ENCODE measurements at regions not wholly inside any gene's neighbourhood (a gene's known extent, or its start where the extent isn't known, plus 50 kb on each side); places are given as distances from the start of the nearest gene placed in this dataset.
A peak's percentile ranks its signal among the peaks of the same experiment; 100 is the strongest.
"Not testable (repeated sequence)": the region's sequence is repeated elsewhere in the genome, so short reads cannot be mapped to it uniquely, and the experiment has no call there.

DNA sequence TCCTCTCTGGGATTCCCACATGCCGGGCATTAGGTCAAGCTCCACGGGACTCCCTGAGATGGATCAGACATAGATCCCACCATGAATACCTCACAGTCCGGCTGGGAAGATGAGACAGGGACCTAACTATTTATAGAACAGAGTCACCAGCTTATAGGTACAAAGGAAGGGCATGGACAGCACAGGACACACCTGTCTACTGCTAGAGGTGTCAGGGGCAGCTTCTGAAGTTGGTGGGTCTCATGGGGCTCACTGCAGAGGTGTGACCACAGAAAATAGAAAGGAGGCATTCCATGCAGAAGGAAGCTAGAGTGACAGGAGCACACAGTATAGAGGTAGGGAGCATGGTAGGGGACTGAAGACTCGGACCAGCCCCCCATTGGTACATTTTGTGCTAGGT, 1722.4 kb downstream of the SPATA31A7 start:
- H3K4me1 ChIP-seq (ENCODE audit: control insufficient read depth, low read length); H3K27ac ChIP-seq (ENCODE audit: low read depth, low read length); H3K79me2 ChIP-seq (ENCODE audit: control insufficient read depth, low read length); H3K4me2 ChIP-seq (ENCODE audit: low read length); H3K4me3 ChIP-seq (ENCODE audit: low read length); H3K9me3 ChIP-seq (ENCODE audit: control insufficient read depth, insufficient read depth, low read length); H3K27me3 ChIP-seq (ENCODE audit: control insufficient read depth, low read length); H3F3A ChIP-seq (ENCODE audit: control insufficient read depth, insufficient read depth); H4K20me1 ChIP-seq (ENCODE audit: control insufficient read depth, insufficient read depth, low read depth, low read length); H3K9me2 ChIP-seq (replicated peaks; ENCODE audit: control insufficient read depth, low read length); H3K36me3 ChIP-seq (ENCODE audit: control insufficient read depth, low read length): not testable (repeated sequence)

DNA sequence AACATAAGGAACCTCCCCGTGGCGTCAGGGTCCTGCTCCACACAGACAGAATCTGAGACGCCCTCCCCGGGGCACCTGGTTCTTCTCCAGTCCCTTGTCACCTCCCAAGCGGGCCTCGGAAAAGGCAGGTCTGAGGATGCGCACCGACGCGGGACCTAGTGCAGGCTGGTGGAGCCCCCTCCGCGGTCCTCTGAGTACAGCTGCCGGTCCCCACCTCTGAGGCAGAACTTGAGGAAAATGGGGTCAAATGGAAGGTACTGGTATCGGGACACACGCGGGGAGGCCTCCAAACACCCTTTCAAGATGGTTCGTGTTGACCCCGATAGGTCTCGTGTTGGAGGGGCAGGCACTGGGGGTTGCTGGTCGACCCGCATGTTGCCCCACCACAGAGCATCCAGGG, 1725.3 kb downstream of the SPATA31A7 start:
- H3K79me2 ChIP-seq (ENCODE audit: control insufficient read depth, low read length); H3K27me3 ChIP-seq (ENCODE audit: control insufficient read depth, low read length); H4K20me1 ChIP-seq (ENCODE audit: control insufficient read depth, insufficient read depth, low read depth, low read length); H3K4me1 ChIP-seq (ENCODE audit: control insufficient read depth, low read length); H3K9me3 ChIP-seq (ENCODE audit: control insufficient read depth, insufficient read depth, low read length); H3K36me3 ChIP-seq (ENCODE audit: control insufficient read depth, low read length); H3K27ac ChIP-seq (ENCODE audit: low read depth, low read length); H3F3A ChIP-seq (ENCODE audit: control insufficient read depth, insufficient read depth); H3K9me2 ChIP-seq (replicated peaks; ENCODE audit: control insufficient read depth, low read length): not testable (repeated sequence)
- peak overlapping the region; percentile 44 for H3K4me2 ChIP-seq (ENCODE audit: low read length)
- peak overlapping the region; percentile 30; the same call in 1 of the 2 replicates for H3K4me3 ChIP-seq (ENCODE audit: low read length)

DNA sequence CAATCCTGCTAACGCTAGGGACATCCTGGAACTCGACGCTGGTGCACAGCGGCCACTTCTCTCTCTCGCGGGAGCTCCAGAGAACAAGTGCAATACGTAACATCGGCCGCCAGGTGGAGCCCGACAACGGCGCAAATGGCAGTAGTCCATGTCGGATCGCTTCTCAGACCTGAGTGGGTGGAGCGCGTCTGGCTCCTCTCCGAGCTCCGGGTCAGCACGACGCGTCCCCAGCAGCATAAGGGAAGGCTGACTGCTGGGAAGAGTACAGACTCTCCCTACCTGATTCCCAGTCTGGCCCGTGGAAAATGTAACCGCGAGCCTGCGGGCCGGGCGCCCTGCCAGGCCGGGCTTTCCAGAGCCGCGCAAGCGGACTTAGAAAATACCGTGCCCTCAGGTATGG, 1725.8 kb downstream of the SPATA31A7 start:
- H3F3A ChIP-seq (ENCODE audit: control insufficient read depth, insufficient read depth); H3K4me1 ChIP-seq (ENCODE audit: control insufficient read depth, low read length); H3K4me3 ChIP-seq (ENCODE audit: low read length); H3K27ac ChIP-seq (ENCODE audit: low read depth, low read length); H3K79me2 ChIP-seq (ENCODE audit: control insufficient read depth, low read length); H3K4me2 ChIP-seq (ENCODE audit: low read length); H3K36me3 ChIP-seq (ENCODE audit: control insufficient read depth, low read length); H3K9me3 ChIP-seq (ENCODE audit: control insufficient read depth, insufficient read depth, low read length); H3K27me3 ChIP-seq (ENCODE audit: control insufficient read depth, low read length); H4K20me1 ChIP-seq (ENCODE audit: control insufficient read depth, insufficient read depth, low read depth, low read length); H3K9me2 ChIP-seq (replicated peaks; ENCODE audit: control insufficient read depth, low read length): not testable (repeated sequence)

DNA sequence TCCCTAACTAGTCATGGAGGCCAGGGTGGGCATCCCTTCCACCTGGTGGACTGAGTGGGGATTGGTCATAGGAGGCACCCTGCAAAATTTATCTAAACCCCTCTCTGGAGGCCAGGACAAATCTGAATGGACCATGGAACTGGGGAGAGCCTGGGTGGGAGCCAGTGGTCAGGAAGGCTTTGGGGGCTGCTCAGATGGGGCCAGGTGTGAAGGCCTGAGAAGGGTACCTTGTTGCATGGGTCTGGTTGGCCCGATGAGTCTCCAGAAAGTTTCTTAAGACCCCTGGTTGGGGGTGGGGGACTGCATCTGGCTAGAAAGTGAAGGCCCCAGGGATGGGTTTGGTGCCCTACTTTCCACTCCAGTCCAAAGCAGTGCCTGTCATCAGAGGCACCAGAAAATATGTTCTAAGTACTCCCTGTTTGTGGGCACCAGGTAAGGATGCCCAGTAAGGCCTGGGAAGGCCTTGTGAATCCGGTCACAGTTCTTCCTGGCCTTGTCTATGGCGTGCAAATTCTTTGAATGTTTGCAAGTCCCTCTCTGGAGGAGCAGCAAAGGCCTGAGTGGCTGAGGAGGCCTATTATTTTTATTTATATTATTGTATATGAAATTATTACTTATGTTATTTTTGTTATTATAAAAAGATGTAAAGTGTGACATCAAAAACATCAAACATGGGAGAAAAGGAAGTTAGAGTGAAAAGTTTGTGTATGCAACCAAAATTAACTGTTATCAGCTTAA, 1729.0 kb downstream of the SPATA31A7 start:
- not testable (repeated sequence) for H3K9me2 ChIP-seq (replicated peaks; ENCODE audit: control insufficient read depth, low read length); H3K4me2 ChIP-seq (ENCODE audit: low read length); H3K79me2 ChIP-seq (ENCODE audit: control insufficient read depth, low read length); H3K27ac ChIP-seq (ENCODE audit: low read depth, low read length); H3K4me1 ChIP-seq (ENCODE audit: control insufficient read depth, low read length); H3K4me3 ChIP-seq (ENCODE audit: low read length); H3K36me3 ChIP-seq (ENCODE audit: control insufficient read depth, low read length); H3K9me3 ChIP-seq (ENCODE audit: control insufficient read depth, insufficient read depth, low read length); H4K20me1 ChIP-seq (ENCODE audit: control insufficient read depth, insufficient read depth, low read depth, low read length); H3K27me3 ChIP-seq (ENCODE audit: control insufficient read depth, low read length); H3F3A ChIP-seq (ENCODE audit: control insufficient read depth, insufficient read depth)

DNA sequence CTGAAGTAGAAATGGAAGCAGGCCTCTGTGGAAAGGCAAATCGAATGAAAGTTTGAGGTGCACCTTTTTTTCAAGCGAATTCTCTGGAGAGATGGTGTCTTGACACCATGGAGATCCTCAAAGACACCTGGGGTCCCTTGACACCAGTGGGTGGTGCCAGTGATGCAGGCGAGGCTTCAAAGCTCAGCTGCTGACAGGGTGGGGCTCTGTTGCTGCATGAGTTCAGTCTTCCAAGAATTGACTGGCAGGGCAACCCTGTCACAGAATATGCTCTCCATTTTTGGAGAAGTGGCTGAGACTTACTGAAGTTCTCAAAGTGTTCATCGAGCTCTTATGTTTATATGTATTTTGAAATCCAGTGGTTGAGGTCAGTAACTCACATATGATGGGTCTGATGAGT, 1741.6 kb downstream of the SPATA31A7 start:
- H3K9me3 ChIP-seq (ENCODE audit: control insufficient read depth, insufficient read depth, low read length); H3K4me2 ChIP-seq (ENCODE audit: low read length); H3K79me2 ChIP-seq (ENCODE audit: control insufficient read depth, low read length); H3K9me2 ChIP-seq (replicated peaks; ENCODE audit: control insufficient read depth, low read length); H3K27me3 ChIP-seq (ENCODE audit: control insufficient read depth, low read length); H4K20me1 ChIP-seq (ENCODE audit: control insufficient read depth, insufficient read depth, low read depth, low read length); H3F3A ChIP-seq (ENCODE audit: control insufficient read depth, insufficient read depth); H3K36me3 ChIP-seq (ENCODE audit: control insufficient read depth, low read length); H3K4me3 ChIP-seq (ENCODE audit: low read length); H3K4me1 ChIP-seq (ENCODE audit: control insufficient read depth, low read length); H3K27ac ChIP-seq (ENCODE audit: low read depth, low read length): not testable (repeated sequence)

DNA sequence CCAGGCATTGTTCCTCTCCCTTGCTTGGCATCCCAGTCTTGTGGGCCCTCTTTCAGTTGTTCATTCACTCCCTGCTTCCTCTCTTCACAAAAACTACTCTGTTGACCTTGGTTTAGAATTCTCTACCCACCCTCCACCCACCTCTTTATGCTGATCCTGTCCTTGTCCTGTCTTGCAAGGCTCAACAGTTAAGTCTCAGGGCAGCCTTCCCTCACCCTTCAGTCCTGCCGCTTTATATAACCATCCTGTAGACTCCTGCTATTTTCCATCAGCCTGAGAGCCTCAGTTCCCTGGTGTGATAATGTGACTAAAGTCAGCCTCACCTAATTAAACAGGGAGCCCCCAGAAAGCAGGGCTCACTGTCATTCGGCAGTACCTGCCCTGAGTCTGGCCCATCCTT, 1763.0 kb downstream of the SPATA31A7 start:
- H3F3A ChIP-seq (ENCODE audit: control insufficient read depth, insufficient read depth); H3K4me1 ChIP-seq (ENCODE audit: control insufficient read depth, low read length); H3K27ac ChIP-seq (ENCODE audit: low read depth, low read length); H3K4me2 ChIP-seq (ENCODE audit: low read length); H3K9me3 ChIP-seq (ENCODE audit: control insufficient read depth, insufficient read depth, low read length); H3K79me2 ChIP-seq (ENCODE audit: control insufficient read depth, low read length); H4K20me1 ChIP-seq (ENCODE audit: control insufficient read depth, insufficient read depth, low read depth, low read length); H3K36me3 ChIP-seq (ENCODE audit: control insufficient read depth, low read length); H3K4me3 ChIP-seq (ENCODE audit: low read length); H3K27me3 ChIP-seq (ENCODE audit: control insufficient read depth, low read length); H3K9me2 ChIP-seq (replicated peaks; ENCODE audit: control insufficient read depth, low read length): not testable (repeated sequence)

All from DOHH2 (cell line).